Ramos (cell line): ENCODE measurements at regions not wholly inside any gene's neighbourhood (a gene's known extent, or its start where the extent isn't known, plus 50 kb on each side); places are given as distances from the start of the nearest gene placed in this dataset.

Experiments used
- in situ Hi-C: fragments of 300-500 bp; cut with MboI; formaldehyde crosslinking; loops from one replicate; pipeline ENCODE4 v1.14.3; 2022; ENCODE audit warnings: low sequenced_read_pairs; ENCODE audit not compliant: unreplicated experiment

DNA sequence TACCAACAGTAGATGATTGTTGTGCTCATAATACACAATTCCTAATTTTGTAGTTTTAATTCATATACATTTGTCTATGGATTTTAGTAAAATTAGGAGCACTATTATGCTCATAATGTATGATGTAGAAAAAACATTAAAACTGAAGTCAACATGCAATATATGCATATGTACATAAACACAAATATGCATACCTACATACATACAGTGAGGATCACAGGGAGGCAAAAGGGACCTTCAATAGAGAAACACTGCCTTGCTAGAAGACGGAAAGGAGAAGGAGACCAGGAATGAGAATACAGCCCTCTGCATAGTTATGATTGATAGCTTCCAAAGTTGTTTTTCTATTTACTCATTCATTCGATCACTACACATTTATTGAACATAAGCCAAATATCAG, 606.5 kb downstream of the LMO4 start:
- in situ Hi-C loops, result no loop called here

DNA sequence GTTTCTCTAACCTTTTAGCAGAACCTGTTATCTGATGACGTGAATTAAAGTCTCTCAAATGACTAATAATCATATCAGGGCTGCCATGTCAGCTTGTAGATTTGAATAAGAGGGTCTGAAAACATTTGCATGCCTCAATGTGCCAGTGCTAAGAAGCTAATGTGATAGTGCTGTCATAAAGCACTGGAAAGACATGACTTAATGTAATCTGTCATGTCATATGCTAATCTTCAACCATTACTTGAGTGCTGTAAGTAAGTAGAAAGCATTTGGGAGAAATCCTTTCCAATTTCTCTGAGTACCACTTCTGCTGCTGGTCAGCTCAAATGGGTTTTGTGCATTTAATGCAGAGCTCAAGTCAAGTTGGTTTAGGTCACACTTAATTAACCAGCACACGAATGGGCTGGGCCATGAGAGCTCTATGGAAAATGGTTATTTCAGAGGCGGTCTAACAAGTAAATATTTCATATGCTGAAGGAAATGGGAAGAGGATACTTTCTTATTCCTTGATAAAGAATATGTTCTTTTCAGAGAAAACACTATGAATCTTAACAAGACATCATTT, 609.2 kb downstream of the LMO4 start:
- in situ Hi-C loops, result no loop called here

DNA sequence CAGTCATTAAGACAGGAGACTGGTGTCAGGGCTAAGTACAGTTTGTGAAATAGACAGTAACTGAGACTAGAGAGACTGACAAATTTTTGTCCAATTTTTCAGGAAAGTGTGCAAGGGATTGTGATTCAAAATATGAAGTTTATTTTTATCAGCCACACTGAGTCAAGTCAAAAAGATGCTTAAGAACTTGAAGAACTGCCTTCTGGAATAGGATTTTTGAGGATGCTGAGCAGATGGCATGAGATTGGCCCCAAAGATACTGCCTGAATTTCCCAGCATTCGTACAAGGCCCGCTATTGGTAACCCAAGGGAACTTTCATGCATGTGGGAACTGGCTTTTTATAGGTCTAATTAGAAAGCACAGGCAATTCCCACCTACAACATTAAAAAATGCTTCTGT, 610.0 kb downstream of the LMO4 start:
- in situ Hi-C loops, result no loop called here

DNA sequence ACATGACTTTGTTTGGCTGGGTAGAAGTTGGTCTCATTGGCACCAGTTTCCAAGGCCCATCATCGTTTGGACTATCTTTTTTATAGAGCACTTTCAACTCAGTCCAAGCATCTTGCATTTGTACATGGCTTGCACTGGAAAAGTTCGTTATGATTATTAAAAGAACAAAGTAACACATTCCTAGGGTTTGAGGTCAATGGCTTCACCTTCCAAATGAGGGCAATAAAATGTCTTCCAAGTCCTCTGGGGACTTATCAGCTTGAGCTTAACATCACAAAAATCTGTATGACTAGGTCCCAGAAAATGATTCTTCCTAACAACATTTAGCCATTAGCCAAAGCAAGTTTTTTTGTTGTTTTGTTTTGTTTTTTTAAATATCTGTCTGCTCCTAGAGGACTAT, 610.8 kb downstream of the LMO4 start:
- in situ Hi-C loops, result no loop called here

DNA sequence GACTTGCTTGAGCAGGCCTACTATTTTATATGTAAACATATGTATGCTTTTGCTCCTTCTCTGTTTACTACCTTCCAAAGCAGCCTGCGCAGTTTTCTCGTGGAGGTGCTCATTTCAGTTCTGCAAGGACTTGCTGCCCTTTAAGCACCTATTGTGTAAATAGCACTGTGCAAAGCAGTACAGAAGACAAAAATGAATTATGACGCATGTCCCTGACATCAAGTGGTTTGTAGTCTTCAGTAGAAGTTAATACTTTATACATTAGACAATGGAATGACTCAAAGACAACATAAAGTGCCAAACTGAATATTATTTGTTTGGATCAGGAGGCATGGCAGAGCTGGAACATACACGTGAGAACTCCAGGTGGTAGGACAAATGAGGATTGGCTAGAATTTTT, 611.7 kb downstream of the LMO4 start:
- in situ Hi-C loops, result no loop called here

DNA sequence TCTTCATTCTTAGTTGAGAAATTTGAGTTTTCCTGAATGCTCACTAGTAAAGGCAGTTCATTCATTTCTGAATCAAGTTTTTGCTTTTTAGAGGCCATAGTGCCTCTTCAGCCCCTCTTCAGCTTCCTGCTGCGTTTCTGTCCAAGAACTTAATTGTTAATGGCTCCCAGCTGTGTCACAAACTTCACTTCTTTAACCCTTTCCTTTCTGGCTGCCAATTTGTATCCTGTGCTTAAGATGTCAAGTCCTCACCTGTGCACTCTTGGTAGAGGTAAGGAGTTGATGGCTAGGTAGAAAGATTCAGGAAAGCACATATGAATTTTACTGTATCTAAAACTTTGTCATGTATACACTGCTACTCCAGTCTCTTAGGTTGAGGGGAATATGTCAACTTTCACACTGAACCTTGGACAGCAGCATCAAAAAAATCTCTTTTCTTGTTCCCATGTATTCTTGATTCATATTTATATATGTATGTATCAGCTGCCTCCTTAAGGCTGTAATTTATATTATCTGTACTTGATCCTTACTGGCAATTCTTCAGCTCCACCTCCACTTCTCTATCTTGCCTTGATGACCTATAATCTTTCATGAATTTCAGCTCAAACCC, 612.8 kb downstream of the LMO4 start:
- in situ Hi-C loops, result no loop called here

DNA sequence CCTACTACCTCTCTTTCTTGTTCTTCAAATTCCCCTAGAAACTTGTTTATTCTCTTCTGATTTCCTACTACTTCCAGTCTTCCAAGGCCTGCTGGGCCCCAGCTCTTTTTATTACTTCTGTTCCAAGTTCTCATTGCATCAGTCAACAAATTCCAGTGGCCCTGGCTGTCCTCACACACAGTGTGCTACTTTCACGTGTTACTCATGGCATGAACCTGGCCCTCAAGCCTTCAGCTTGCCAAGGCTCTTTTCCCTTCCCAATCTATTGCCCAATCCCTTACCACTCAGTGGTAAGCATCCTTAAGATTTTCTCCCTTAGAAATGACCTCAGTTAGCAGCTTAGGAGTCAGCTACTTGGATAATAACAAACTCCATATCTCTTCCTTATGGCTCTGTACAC, 613.5 kb downstream of the LMO4 start:
- in situ Hi-C loops, result no loop called here

DNA sequence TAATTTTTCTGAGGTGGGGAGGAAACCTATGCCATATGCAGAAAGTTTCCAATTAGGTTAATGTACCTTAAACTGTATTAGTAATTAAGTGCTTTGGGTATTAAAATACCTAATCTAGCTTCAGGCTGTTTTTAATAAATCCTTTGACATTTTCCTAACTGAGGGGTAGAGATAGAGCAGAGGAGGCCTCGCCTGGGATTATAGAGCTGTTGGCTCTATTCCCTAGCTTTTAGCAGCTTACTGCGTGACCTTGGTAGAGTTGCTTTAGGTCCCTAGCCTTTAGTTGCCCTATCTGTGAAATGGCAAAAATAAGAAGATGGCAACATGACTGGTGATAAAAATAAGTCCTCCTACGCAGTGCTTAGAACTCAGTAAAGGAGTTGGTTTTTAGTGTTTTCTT, 621.0 kb downstream of the LMO4 start:
- in situ Hi-C loops, result loop anchor here (25.0 kb wide), 2 partner anchors 662 to 812 kb away; no protein-coding TSS in a partner anchor

DNA sequence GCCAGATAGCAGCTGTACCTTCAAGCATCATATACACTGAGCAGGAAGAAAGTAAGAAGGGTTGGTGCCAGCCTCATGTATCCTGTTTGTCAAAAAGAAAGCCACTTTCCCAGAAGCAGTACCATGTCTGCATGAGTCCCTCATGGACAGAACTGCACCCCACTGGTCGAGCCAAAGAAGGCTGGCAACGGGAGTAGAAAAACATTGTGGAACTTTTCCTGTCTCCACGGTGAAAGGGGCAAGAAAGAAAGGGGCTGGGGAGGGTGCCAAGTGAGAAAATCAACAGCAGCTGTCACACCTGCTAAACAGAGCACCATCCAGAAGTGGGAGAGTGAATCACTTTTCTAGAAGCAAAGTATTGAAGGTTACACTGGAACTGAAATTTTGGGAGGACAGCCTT, 621.7 kb downstream of the LMO4 start:
- in situ Hi-C loops, result loop anchor here (25.0 kb wide), 2 partner anchors 663 to 813 kb away; no protein-coding TSS in a partner anchor

DNA sequence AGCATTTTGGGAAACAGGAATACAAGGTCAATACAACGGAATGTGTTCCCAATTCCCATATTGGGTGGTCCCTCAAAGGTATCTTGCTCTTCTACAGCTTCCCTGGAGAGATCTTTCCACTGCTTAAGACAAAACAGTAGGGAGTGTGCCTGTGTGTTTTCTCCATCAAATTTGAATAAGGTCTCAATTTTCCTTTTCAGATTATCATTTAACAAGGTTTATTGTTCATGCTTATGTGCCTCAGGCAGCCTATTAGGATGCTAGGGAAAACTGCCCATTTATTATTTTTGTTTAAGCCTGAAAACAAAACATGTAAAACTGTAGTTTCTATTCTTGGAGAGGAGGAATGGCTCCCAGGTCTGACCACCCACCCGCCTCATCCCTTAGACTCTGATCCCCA, 622.7 kb downstream of the LMO4 start:
- in situ Hi-C loops, result loop anchor here (25.0 kb wide), 2 partner anchors 664 to 814 kb away; no protein-coding TSS in a partner anchor

DNA sequence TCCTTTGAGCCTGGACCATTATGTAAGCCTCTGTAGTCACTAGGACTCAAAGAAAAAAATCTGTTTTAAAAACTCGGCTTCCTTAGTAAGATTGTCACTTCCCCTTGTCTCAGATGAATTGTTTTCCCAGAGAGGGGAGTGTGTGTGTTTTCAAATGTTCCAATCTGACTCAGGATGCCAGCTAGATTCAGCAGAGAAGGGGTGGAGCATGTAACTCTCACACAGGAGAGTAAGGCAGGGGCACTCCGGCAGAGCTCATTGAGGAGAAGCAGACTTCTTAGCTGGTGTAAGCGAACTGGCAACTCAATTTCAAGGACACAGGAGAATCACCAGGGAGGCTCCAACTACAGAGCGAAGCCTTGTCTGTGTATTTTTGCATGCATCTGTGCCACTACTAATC, 623.2 kb downstream of the LMO4 start:
- in situ Hi-C loops, result loop anchor here (25.0 kb wide), 2 partner anchors 665 to 815 kb away; no protein-coding TSS in a partner anchor

DNA sequence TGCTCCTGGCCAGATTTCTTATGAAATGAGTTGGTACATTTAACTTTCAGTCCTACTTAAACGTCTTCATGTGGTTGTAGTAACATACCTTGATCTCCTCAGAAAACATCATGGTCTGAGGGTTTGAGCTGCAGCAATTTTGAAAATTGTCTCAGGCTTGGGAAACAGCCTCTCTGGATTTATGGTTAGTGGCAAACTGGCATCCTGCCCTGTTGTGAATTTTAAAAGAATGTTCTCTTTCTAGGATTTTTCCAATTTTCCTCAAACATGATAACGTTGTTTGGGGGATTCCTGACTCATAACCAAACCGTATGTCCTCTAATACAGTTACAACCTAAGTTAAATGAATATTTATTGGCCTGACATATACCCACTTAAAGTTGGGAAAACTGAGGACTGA, 624.4 kb downstream of the LMO4 start:
- in situ Hi-C loops, result loop anchor here (25.0 kb wide), 2 partner anchors 666 to 816 kb away; no protein-coding TSS in a partner anchor

DNA sequence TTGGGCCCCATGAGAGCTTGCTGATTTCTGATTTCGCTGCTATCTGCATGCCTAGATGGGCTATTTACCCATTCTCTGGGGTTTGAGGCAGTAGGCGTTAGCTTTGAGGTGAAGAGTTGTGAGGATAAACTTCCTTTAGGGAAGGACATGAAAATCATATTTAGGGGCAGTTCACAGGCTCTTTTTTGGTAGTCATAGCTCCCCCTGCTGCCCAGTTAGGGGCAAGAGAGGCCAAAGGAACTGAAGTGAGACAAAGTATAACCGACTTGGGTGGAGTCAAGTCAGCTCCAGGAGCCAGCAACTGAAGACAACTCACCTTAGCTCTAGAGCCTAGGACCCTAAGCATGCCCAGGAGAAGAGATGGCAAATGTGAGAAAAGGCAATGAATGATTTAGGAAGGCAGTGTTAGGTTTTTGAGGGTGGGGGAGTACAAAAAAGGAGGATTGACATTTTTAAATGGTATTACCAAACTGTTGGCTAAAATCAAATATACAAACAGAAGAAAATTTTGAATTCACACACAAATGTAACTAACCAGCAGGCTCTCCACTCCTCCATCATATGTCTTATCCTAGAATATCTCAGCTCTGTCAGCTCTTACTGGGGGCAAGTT, 625.2 kb downstream of the LMO4 start:
- in situ Hi-C loops, result loop anchor here (25.0 kb wide), 2 partner anchors 667 to 817 kb away; no protein-coding TSS in a partner anchor

DNA sequence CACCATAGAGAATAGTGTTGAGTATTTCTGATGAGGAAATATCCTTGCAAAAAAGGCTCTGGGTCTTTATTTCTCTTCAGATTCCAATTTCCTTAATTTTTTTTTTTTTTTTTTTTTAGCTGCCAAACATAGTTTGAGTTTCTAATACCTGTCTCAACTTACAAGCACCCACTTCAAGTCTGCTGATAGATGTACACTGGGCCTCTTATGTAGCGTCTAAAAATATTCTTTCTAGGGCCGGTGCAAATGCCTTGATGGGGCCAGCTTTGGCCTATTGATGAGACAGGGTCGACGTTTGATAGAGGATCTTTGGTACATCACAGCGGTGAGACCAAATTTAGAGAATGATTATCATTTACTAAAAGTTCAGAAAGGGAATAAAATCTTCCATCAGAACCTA, 626.4 kb downstream of the LMO4 start:
- in situ Hi-C loops, result loop anchor here (25.0 kb wide), 2 partner anchors 668 to 818 kb away; no protein-coding TSS in a partner anchor

DNA sequence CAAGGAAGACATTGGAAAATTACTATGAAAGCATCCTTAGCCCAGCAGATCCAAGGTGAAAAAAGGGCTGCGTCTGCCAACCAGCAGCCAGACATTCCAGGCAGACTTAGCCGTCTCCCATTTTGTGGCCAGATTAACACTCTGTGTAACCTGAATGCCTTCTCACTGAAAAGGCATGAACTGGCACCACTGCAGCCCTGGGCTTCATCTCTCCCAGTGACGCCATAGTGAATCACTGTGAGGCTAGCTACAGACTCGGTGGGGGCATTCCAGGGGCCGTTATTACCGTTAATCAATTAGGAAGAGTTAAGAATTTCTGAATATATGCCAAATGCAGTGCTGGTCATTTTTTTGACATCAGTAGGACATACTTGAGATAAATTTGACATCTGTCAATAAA, 627.4 kb downstream of the LMO4 start:
- in situ Hi-C loops, result loop anchor here (25.0 kb wide), 2 partner anchors 669 to 819 kb away; no protein-coding TSS in a partner anchor

DNA sequence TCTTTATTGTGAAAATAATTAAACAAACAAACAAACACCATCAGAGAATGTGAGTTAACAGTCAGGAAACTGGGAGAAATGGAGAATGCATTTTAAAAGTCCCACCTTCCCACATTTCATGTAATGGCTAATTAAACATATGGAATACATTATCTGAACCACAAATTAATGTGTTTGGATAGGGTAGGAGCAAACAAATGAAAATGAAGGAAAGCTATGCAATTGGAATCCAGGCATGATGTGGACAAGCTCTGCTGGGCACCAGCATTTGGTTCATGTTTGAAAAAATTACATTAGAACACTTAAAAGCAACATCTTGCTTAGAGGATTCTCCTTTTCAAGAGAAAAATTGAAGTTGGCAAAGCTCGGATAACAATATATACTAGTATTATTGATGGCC, 628.1 kb downstream of the LMO4 start:
- in situ Hi-C loops, result loop anchor here (25.0 kb wide), 2 partner anchors 669 to 819 kb away; no protein-coding TSS in a partner anchor

DNA sequence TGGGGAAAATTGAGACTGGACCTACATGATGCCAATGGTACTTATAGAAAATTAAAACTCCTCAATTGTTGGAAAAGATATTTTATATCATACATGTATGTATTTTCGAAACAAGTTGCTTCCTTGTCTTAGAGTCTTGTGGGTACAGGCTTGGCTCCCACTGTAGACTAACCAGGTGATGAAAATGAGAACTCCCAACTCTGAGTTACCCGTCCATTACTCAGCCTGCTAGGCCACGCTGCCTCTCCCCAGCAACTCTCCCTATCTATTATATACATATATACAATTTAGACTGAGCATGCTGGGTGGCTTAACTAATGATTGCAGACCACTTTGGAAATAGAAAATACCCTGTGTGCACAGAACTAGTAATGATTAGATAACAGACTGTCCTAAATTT, 628.7 kb downstream of the LMO4 start:
- in situ Hi-C loops, result loop anchor here (25.0 kb wide), 2 partner anchors 670 to 820 kb away; no protein-coding TSS in a partner anchor

DNA sequence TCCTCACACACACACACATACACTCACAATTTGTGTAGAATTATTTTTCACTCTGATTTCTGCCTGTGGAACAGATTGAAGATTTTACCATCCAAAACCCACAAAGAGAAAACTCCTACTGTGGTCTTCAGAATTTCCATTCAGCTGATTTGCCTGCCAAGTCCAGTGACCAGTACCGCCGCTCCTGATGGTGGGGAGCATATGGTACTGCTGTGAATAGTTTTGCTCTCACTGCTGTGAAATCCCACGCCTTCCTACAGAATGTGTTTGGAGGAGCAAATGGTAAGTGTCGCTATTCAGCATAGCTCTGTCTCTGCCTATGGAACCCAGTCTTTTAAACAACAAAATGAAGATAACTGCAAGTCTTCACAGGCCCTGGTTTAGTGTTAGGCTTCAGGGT, 629.5 kb downstream of the LMO4 start:
- in situ Hi-C loops, result loop anchor here (25.0 kb wide), 2 partner anchors 671 to 821 kb away; no protein-coding TSS in a partner anchor

DNA sequence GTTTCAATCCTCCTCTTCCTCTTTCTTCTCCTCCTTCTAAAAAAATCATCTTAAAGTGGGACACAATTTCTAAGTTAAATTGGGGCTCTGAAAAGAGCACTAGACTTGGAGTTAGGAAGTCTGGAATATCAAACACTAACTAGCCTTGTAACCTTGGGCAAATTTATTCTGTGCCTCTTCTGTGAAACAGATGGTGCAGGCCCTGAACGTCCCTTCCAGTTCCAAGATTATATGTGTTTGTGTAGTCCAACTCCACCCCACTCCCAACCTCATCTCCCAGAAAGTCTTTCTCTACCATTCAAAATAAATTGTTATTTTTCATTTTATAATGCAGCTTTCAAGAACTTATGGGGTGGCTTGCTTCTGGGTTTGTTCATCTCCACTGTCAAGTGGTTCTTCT, 630.0 kb downstream of the LMO4 start:
- in situ Hi-C loops, result loop anchor here (25.0 kb wide), 2 partner anchors 671 to 821 kb away; no protein-coding TSS in a partner anchor

DNA sequence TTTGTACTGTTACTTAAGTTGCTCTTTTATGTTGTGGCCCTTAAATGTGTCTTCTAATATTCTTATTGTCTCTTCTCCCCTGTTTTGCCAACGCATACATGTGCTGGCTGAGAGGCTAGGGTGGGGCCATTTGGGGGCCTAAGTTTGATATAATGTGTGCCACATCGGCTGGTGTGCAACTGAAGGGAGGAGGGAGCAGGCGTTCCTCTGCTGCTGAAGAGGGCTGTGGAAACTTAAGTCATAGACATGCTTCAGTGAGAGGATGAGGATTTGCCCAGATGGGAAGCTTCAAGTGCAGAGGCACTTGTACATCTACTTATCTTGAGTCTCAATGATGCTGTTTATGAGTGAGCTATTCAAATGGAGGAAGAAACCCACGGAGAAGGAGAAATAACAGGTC, 630.6 kb downstream of the LMO4 start:
- in situ Hi-C loops, result loop anchor here (25.0 kb wide), 2 partner anchors 672 to 822 kb away; no protein-coding TSS in a partner anchor

DNA sequence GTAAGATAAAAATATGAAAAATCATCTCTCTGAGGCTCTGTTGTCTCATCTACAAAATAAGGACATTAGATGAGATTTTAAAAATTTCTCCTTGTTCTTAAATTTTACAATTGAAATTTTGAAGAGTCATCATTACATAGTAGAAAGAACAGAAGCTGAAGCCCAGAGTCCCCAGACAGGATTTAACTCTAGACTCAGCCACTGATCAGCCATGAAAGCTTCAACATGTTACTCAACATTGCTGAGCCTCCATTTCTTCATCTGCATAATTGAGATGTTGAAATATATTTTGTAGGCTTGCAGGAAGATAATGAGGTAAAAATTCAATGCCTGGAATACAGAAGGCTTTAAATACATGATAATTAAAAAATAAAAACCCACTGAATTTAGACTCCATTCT, 633.3 kb downstream of the LMO4 start:
- in situ Hi-C loops, result loop anchor here (25.0 kb wide), 2 partner anchors 675 to 825 kb away; no protein-coding TSS in a partner anchor
